ENCODE measurements at regions not wholly inside any gene's neighbourhood (a gene's known extent, or its start where the extent isn't known, plus 50 kb on each side); places are given as distances from the start of the nearest gene placed in this dataset.
"Not testable (repeated sequence)": the region's sequence is repeated elsewhere in the genome, so short reads cannot be mapped to it uniquely, and the experiment has no call there.

DNA sequence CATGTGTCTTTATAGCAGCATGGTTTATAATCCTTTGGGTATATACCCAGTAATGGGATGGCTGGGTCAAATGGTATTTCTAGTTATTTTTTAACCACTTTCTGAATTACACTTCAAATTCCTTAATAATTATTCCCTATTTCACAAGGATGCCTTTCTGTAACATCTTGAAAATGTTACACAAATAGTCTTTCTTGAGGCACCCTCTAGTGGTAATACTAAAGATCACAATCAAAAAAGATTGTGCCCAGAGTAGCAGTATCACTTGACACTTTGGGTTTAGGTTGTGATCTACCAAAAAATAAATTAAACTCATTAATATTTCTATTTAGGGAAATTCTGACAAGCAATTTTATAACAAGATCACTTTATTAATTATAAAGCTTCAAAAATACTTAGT lies 74.0 kb upstream of the TEKT4 start:
- H3K4me3 ChIP-seq; DNase-seq; H3K27me3 ChIP-seq; H3K27ac ChIP-seq; H3K36me3 ChIP-seq; H3K9me3 ChIP-seq; H3K4me1 ChIP-seq; intact Hi-C loops (cut with DNase I; ENCODE audit: low total_unique reads): not testable (repeated sequence)
- TF ChIP-seq, protein P1, sequence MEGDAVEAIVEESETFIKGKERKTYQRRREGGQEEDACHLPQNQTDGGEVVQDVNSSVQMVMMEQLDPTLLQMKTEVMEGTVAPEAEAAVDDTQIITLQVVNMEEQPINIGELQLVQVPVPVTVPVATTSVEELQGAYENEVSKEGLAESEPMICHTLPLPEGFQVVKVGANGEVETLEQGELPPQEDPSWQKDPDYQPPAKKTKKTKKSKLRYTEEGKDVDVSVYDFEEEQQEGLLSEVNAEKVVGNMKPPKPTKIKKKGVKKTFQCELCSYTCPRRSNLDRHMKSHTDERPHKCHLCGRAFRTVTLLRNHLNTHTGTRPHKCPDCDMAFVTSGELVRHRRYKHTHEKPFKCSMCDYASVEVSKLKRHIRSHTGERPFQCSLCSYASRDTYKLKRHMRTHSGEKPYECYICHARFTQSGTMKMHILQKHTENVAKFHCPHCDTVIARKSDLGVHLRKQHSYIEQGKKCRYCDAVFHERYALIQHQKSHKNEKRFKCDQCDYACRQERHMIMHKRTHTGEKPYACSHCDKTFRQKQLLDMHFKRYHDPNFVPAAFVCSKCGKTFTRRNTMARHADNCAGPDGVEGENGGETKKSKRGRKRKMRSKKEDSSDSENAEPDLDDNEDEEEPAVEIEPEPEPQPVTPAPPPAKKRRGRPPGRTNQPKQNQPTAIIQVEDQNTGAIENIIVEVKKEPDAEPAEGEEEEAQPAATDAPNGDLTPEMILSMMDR (IDR thresholded peaks at IDR 0.05): peak; percentile 16 to 22

Measured in tibial artery (tissue), 4 donors.